Brain microvascular endothelial cell (primary cell): ENCODE measurements at regions not wholly inside any gene's neighbourhood (a gene's known extent, or its start where the extent isn't known, plus 50 kb on each side); places are given as distances from the start of the nearest gene placed in this dataset.

Source experiments
- DNase-seq: peaks from one replicate; pipeline ENCODE4 v3.0.0-alpha.2; 2020
- H3K27ac ChIP-seq: fragments of 250-450 bp; sonication (Bioruptor Pico); 2 replicates; pipeline ENCODE4 v1.5.1; 2020; ENCODE audit warnings: mild to moderate bottlenecking, moderate library complexity
- H3K27me3 ChIP-seq: fragments of 250-450 bp; sonication (Bioruptor Pico); replicated peaks from 2 replicates; pipeline ENCODE4 v1.5.1; 2020; ENCODE audit warnings: mild to moderate bottlenecking
- H3K36me3 ChIP-seq: fragments of 250-450 bp; sonication (Bioruptor Pico); replicated peaks from 2 replicates; pipeline ENCODE4 v1.5.1; 2020; ENCODE audit warnings: mild to moderate bottlenecking
- H3K4me3 ChIP-seq: 2 replicates; pipeline ENCODE4 v1.5.1; 2011; ENCODE audit warnings: low read depth, mild to moderate bottlenecking, control low read depth, low read length, moderate library complexity
- CTCF ChIP-seq: IDR thresholded peaks from 2 replicates; pipeline ENCODE4 v1.5.1; 2011; ENCODE audit warnings: low read depth, mild to moderate bottlenecking, moderate library complexity, low read length, control low read depth, inconsistent platforms; ENCODE audit errors: missing control alignments
- in situ Hi-C: cut with HindIII; loops from 2 replicates; pipeline ENCODE4 v1.10.0; 2017; ENCODE audit warnings: low sequenced_read_pairs, low pct_ligation_motif_present

- H3K27ac ChIP-seq: no peak overlapping the region
- peak; percentile 42 for TF ChIP-seq CTCF
- no peak overlapping the region for H3K4me3 ChIP-seq
- H3K36me3 ChIP-seq: no peaks in the 10 kb centered on the region
- in situ Hi-C loops: no loop called here
- H3K27me3 ChIP-seq: no peaks in the 10 kb centered on the region
- peak; percentile 1 for DNase-seq
These were observed 147.7 kb downstream of the RBM46 start for GRCh38 chr4:154928640-154929257.

- TF ChIP-seq CTCF: no peak
- H3K36me3 ChIP-seq: no peaks in the 10 kb centered on the region
- H3K27me3 ChIP-seq: no peaks in the 10 kb centered on the region
- H3K4me3 ChIP-seq: no peak overlapping the region
- no peak overlapping the region for H3K27ac ChIP-seq
- in situ Hi-C loops: no loop called here
- DNase-seq: no peak
These were observed 155.8 kb downstream of the RBM46 start for GRCh38 chr4:154936873-154937272.

GRCh38 chr4:154939851-154940250 is 158.8 kb downstream of the RBM46 start:
- no peak for TF ChIP-seq CTCF
- no peak overlapping the region for H3K27ac ChIP-seq
- no peak for DNase-seq
- no peaks in the 10 kb centered on the region for H3K36me3 ChIP-seq
- no peak overlapping the region for H3K4me3 ChIP-seq
- no peaks in the 10 kb centered on the region for H3K27me3 ChIP-seq
- in situ Hi-C loops: no loop called here

- in situ Hi-C loops: no loop called here
- TF ChIP-seq CTCF: no peak
These were observed 161.1 kb downstream of the RBM46 start for GRCh38 chr4:154942176-154942575.

GRCh38 chr4:154944996-154945395 is 163.9 kb downstream of the RBM46 start:
- no peak for TF ChIP-seq CTCF
- Histone ChIP-seq H3K27ac (no peak overlapping the region), H3K36me3 (no peaks in the 10 kb centered on the region), H3K4me3 (no peak overlapping the region), H3K27me3 (no peaks in the 10 kb centered on the region)
- no peak for DNase-seq
- in situ Hi-C loops: no loop called here

More at GRCh38 chr4:154942176-154942575, 161.1 kb downstream of the RBM46 start:
- Histone ChIP-seq H3K36me3 (no peaks in the 10 kb centered on the region), H3K27me3 (no peaks in the 10 kb centered on the region), H3K27ac (no peak overlapping the region), H3K4me3 (no peak overlapping the region)
- no peak for DNase-seq

- TF ChIP-seq CTCF: no peak
- Histone ChIP-seq H3K27me3 (no peaks in the 10 kb centered on the region), H3K27ac (no peak overlapping the region), H3K36me3 (no peaks in the 10 kb centered on the region), H3K4me3 (no peak overlapping the region)
- in situ Hi-C loops: no loop called here
- no peak for DNase-seq
These were observed 165.0 kb downstream of the RBM46 start for GRCh38 chr4:154946113-154946512.
